HG02798 (cell line): ENCODE measurements at regions not wholly inside any gene's neighbourhood (a gene's known extent, or its start where the extent isn't known, plus 50 kb on each side); places are given as distances from the start of the nearest gene placed in this dataset.
"Not testable (repeated sequence)": the region's sequence is repeated elsewhere in the genome, so short reads cannot be mapped to it uniquely, and the experiment has no call there.

Experiments used
- ATAC-seq: cut with Tn5 transposase; IDR thresholded peaks from one replicate; pipeline ENCODE4 v1.9.1; 2021; ENCODE audit warnings: mild to moderate bottlenecking; ENCODE audit not compliant: unreplicated experiment, poor library complexity

DNA sequence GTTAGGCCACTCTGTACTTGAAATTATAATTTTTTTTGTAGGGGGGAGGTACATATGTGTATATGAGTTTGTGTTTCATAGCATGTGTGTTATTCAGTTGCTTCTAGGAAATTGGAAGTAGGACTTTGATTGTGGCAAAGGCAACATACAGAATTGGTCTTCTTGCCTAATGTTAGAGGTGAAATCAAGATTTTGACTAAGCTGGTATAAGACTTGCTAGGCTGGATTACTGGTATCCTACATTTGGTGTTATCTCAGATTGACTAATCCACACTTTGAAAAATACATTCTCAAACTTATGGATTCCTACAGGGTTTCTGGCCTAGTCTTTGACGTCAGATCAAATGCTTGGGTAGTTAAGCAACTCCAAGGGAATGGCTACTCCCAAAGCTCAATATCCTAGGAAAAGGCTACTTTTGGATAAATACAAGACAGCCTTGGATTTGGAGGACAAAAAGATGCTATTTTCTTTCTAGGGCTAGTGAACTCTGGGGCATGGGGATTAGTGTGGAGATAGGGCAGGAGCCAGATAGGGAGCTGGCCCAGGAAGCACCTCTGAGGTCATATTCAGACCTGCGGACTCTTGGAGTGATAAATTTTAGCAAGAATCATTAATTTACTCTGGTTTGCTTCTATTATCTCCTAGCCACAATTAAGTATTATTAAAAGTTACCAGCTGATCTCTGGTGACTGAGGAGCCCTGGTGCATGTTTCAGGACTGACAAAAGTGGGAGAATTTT lies 144.0 kb upstream of the RPS23 start:
- no peak for ATAC-seq

DNA sequence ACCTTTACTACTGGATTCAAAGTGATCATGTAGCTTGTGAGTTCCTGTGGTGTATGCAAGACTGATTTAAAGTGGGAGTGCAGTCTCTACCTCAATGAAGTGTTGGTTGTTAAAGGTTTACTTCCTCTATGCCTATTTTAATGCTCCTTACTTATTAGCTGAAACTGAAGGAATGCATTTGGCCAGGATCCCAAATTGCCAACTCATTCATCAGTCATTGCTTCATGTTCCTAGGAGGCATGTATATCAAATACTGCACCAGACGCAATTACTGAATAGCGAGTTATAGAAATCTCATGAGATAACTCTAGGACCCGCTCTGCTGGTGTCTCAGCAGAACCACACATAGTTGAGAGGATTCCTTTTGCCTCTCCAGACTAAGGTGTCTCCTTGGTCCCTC lies 143.0 kb upstream of the RPS23 start:
- ATAC-seq: no peak

DNA sequence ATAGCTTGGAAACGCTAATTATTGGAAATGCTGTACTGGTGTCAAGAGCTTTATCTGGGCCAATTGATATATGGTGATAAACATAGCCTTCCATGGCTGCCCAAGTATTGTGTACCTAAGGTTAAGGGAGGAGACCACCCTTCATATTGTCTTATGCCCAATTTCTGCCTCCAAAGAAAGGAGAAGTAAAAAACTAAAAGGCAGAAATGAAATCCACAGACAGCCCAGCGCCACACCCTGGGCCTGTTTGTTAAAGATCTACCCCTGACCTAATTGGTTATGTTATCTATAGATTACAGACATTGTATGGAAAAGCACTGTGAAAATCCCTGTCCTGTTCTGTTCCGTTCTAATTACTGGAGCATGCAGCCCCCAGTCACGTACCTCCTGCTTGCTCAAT lies 142.4 kb upstream of the RPS23 start:
- not testable (repeated sequence) for ATAC-seq

DNA sequence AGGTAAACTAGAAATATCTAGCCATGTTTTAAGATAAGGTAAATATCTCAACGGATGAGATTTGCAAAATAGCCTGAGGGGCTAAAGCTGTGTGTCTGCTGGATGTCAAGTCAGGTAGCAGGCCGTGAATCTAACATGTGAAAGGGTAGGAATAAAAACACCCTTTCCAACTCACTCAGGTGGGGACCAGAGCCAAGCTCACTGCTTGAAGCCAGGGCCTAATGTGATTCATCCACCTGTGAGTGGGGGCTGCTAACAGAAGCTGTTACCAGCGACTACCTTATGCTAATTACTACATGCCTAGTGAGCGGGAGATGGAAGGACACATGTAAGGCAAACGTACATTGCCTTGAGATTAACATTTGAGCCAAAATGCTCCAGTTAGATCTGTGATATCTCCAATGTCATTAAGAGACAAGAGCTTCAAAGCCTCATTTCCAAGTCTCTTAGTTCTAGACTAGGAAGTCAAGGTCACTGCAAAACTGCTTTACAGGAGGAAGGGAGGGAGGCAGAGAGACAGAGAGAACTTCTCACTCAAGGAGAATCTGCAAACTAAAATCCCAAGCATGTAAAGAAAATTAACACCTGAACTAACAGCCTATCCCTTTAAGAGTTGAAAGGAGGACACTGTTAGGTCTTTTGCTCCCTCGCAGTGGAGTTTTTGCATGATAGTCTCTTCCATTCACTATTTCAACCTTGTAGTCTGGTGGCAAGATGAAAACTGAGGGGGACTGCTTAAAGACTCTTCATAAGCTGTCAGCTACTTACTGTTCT lies 141.6 kb upstream of the RPS23 start:
- no peak for ATAC-seq

DNA sequence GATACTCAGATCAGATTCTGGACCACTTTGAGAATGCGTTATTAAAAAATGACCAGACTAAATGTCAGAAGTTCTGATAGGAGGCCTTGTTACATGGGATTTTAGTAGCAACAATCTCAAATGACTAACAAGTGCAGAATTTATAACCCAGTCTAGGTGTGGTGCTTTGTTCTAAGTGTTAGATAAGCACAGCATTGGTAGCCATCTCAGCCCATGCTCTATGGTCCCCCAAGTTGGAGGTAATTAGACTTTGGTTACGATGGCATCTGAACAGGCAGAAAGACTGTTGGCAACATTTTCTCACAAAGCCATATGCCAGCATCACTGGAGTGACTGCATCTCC lies 140.4 kb upstream of the RPS23 start:
- ATAC-seq: no peak

DNA sequence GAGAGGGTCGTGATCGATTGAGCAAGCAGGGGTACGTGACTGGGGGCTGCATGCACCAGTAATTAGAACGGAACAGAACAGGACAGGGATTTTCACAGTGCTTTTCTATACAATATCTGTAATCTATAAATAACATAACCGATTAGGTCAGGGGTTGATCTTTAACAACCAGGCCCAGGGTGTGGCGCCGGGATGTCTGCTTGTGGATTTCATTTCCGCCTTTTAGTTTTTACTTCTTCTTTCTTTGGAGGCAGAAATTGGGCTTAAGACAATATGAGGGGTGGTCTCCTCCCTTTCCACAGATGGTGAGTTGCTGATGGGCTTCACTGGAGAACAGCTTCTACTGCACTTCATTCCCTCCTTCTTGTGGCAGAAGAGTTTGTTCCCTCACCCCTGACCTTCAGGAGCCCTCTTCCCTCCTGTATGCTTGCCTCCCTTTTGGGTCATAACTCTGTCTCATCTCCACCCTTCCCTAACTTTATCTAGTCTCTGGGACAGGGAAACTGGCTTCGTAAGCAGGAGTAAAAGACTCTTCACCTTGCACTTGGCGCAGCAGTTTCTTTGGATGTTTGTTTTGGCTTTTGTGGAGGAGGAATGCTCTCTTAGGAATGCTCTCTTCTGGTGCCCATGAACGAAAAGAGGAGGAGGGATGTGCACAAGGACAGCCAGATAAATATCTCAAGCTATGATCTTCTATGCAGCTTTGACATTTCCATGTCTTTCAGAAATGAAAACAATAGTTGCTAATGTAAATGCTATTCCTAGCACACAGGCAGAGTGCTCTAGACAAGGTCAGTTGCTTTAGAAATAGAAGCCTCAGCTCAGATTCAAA lies 139.8 kb upstream of the RPS23 start:
- no peak for ATAC-seq

DNA sequence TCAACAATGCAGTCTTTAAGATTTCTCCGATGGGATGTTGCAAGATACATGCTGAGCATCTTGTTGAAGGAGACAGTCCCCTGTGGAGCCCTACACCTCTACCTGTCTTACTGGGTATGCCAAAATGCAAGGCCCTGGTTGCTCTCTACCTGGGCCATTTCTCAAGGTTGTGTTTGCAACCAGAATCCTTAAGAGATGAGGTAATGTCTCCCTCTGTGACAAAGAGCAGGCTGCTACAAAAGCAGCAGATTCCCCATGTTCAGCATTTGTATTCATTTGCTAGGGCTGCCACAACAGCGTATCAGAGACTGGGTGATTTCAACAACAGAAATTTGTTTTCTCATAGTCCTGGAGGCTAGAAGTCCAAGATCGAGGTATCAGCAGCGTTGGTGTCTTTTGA lies 138.4 kb upstream of the RPS23 start:
- no peak for ATAC-seq

DNA sequence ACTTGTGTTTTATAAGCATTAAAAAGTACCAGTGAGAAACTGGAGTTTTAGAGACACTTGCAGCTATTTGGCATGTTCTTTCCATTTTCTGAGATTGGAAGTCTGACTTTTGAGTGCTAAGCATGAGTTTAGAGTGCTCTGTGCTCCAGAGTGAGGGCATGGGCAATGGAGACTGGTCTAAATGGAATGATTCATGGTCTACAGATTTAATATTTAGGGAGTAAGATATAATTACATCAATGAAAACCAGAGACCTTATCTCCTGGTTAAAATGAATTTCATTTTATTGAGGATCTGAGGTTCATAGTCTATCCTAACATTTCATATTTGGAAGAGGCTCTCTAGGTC lies 135.9 kb upstream of the RPS23 start:
- ATAC-seq: no peak

DNA sequence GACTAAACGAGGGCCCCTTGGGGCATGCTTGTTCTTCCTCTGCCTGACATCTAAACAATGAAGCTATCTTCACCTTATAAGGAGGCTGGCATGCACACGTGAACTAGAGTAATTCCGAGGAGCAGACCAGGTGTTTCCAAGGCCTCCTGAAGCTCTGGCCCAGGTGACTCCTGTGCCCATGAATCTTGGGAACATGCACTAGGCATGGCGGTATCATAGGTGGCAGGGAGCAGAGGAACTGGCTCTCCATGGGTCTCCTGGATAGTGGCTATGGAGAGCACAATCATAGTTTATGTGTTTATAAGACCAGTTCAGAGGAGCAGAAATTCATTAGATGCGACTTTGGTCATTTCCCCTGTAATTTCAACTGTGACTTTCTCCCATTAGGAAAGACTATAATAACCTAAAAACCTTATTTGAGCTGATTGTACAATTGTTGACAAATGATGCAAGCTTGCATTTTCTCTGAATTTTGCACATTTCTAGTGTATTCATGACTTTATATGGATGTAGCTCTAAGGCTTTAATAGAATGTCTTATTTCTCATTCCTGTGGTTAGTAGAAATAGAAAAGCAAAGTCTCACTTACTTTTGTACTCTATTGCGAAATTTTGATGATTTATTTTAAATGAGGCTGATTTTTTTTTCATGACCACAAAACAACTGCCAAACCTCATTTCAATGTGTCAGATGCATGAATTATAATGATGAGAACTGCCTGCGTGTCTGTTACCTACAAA lies 135.3 kb upstream of the RPS23 start:
- no peak for ATAC-seq

DNA sequence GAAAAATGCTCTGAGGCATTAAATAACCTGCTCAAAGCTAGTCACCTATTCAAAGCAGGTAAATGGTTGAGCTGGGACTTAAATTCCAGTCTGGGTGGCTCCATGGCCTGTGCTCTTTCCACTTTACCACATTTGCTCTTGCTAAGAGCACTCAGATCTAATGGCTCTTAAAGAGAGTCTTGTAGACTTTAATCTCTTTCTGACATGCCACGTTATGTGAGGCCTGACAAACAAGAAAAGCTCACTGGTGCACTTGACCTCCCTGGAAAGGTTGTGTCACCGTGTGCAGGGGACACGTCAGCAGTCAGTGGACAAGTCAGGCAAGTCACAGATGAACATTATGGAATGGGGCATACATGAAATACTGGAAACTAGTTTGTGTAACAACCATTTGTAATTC lies 129.9 kb upstream of the RPS23 start:
- ATAC-seq: no peak

DNA sequence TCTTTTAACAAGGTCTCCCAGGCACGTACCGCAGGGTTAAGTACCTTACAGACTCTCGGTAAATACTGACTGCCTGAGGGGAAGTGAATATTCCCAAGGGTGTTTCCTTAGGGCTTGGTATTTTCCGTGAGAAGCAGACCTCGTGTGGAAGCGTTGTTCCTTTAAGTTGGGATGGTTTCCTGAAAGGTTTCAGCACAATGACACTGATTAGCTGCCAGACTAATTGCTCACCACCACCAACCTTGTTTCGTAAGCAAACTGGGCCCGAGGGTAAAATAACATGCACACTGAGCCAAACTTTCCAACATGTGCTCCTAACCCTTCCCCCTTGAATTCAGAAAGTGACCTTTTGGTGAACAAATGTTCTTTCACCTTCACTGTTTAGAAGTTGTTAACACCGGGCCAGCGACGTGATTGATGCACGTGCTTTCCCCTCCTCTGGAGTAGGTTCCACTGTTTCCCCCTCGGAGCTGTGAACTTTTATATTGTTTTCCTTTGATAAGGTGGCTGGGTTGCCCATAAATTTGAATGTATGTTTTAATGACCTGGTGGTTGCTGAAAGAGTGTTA lies 128.1 kb upstream of the RPS23 start:
- ATAC-seq: no peak

DNA sequence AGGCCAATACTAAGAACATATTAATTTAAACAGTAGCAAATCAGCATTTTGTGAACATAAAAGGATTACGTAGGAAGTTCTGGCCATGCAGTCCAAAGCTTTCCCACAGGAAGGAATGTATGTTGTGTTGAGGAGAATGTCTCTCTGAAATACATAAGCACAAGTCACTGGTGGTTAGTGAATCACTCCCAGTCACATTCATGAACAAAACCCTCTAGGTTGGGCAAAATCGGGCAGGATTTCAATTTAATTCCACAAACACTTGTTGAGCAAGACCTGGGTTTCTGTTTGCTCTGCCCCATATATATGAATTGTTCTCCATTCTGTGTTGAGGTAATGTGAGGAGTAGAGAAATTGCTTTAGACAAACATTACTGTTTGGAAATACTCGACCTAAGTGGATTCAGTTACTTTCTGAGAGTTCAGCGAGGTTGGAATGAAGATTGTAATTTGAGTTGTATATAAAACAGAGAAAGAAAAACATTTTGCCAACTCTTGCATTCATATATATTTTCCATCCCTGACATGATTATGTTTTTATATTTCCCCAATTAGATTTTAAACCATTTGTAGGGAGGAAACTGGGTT lies 127.6 kb upstream of the RPS23 start:
- no peak for ATAC-seq

DNA sequence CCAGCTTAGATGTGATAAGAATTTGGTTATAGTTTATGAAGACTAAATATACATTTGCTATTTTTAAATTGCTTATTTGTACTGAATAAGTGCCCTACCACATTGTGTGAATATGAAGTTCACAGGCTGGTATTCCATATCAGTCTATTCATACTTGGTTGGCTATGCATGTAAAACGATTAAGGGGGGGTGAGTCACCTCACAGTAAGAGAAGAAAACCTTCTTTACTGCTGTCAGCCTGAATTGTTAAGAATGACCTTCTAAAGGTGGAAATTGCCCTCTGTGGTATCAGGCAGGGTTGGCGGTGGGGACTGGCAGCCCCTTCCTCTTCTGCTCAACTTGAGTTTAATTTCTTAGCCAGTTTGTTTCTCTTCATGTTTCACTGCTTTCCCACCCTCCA lies 127.0 kb upstream of the RPS23 start:
- no peak for ATAC-seq

DNA sequence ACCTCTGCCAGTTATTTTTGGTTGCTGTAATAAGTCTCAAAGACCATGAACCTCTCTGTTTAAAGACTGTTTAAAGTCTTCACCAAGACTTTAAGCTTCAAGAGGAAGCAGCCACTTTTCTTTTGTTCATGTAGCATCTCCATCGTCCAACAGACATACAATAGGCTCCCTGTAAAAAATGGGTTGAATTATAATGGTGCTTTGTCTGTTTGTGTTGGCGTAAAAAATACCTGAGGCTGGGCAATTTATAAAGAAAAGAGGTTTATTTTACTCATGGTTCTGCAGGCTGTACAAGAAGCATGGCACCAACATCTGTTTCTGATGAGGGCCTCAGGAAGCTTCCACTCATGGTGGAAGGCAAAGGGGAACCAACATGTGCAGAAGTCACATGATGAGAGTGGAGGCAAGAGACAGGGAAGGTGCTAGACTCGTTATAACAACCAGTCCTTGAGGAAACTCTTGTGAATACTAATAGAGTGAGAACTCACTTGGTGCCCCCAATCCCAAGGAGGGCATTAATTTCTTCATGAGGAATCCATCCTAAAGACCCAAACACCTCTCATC lies 126.3 kb upstream of the RPS23 start:
- ATAC-seq: no peak

DNA sequence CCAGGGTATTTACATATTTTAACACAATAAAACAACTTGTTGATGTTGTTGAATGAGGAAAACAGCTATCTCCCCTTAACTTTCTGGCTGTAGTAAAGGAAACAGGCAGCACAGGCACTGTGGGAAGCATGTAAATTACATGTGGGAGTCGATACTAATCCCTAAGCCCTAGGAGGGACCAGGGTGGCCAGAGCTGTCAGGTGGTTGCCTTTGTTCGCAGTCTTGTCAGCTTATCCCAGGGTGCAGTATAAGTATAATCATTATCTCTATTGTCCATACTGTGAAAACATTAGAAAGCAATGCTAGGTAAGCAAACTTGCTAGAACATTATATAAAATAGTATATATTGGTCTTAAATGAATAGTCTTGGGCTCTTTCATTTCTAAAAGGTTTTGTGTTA lies 125.6 kb upstream of the RPS23 start:
- ATAC-seq: no peak

DNA sequence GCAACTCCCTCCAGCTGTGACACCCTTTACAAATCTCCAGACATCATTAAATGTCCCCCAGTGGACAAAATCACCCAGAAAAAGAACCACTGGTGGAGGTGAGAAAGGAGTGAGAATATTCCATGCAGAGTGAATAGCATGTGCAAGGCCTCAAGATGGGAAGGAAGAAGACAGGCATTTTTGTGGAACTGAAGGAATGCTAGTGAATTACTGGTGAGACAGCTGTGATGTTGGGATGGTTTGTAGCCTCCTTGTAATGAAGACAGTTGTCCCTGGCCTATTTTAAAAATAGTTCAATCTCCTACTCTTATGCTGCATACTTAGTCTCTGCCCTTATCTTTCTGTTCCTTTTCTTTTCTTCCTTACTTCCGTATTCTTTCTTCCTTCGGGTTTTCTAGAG lies 124.9 kb upstream of the RPS23 start:
- ATAC-seq: no peak

DNA sequence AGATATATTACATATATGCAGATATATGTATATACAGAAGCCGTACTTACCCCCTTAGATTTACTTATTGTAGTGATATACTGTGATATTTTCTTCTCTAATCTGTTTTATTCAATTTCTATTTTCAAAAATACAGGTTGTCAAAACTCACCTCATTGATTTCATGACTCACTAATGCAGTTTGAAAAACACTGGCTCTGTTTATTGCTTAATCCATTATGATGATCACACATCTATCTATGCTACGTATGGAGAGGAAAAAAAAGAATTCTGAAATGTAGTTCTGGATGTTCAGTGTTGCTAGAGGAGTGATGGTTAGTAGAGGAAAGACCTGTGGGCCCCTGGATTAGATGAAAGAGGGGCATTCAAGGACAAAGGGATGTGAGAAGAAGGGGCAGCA lies 121.0 kb upstream of the RPS23 start:
- ATAC-seq: no peak

DNA sequence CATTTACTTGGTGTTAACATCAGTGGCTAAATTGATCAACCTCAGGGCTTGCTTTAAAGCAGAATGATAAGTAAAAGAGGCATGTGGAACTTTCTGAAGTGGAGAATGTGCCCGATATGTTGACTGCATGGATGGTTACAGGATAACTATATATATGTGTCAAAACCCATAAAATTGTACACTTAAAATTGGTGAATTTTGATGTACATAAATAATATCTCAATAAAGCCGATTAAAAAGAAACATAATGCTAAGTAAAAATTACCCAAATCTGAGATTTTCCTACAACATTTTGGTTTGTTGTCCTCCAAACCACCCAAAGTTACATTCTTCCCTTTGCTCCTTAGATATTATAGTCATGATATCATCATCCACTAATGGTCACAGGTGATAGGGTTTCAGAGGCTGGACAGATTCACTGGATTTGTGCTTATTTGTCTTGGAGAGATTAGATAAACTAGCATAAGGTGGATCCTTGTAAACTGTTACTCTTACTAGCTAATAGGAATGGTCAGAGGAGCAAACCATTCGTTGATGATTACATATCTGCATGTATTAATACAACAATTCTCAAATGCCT lies 119.7 kb upstream of the RPS23 start:
- ATAC-seq: no peak

DNA sequence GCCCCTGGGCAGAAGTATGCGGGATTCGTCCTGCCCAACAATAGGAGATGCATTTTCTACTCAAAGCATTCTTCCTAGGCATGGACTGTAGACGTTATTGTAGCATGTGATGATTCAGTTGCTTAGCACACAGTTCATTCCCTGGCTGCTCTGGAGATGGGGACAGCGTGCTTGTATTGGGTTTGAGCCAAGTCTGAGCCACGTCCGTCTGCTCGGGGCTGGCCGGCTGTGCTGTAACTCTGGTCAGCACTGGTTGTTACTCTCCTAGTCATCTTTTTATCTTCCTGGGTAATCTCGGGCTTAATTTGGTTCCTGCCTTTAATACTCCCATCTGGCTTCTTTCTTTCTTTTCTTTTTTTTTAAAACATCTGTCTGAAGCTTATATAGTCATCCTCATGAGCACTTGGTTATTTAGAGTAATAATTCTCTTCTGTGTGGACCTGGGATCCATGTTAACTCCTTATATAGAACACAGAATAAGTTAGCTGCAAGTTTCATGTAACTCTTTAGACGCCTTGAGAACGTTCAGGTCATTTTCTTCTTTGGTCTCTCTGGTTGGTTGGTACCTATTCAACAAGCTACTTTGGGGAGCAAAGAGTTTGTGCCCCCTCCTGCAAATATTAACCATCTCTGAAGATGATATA lies 118.8 kb upstream of the RPS23 start:
- ATAC-seq: no peak
